NOMO-1 (cell line): ENCODE measurements at regions not wholly inside any gene's neighbourhood (a gene's known extent, or its start where the extent isn't known, plus 50 kb on each side); places are given as distances from the start of the nearest gene placed in this dataset.
A peak's percentile ranks its signal among the peaks of the same experiment; 100 is the strongest.

Experiments
- DNase-seq, 2 experiments: peaks; one replicate each; lab custom pipeline; 2025; ENCODE audit not compliant: unreplicated experiment in 2 of 2; lab: John Stamatoyannopoulos, UW

GRCh38 chr5:18299166-18299565, 664.9 kb downstream of the TAF11L14 start:
- DNase-seq = peak; percentile 39 to 66

GRCh38 chr5:18305288-18305924, 671.1 kb downstream of the TAF11L14 start:
- peak in 1 of 2 experiments; percentile 74 for DNase-seq

- DNase-seq = peak; percentile 69 to 88
Measured at GRCh38 chr5:18311266-18311665, 677.0 kb downstream of the TAF11L14 start.

GRCh38 chr5:18312016-18312415, 677.8 kb downstream of the TAF11L14 start:
- no peak for DNase-seq

- peak in 1 of 2 experiments; percentile 56 for DNase-seq
Measured at GRCh38 chr5:18314192-18314778, 680.0 kb downstream of the TAF11L14 start.

- DNase-seq = no peak
Measured at GRCh38 chr5:18321262-18321942, 687.1 kb downstream of the TAF11L14 start.

- peak in 1 of 2 experiments; percentile 31 for DNase-seq
Measured at GRCh38 chr5:18323891-18324290, 689.6 kb downstream of the TAF11L14 start.

- DNase-seq = no peak
Measured at GRCh38 chr5:18325431-18325830, 691.2 kb downstream of the TAF11L14 start.

GRCh38 chr5:18329328-18329727, 695.1 kb downstream of the TAF11L14 start:
- no peak for DNase-seq

- DNase-seq = no peak
Measured at GRCh38 chr5:18333841-18334240, 699.6 kb downstream of the TAF11L14 start.

GRCh38 chr5:18334949-18335348, 700.7 kb downstream of the TAF11L14 start:
- DNase-seq = no peak

- DNase-seq = no peak
Measured at GRCh38 chr5:18354828-18355227, 720.6 kb downstream of the TAF11L14 start.

- no peak for DNase-seq
Measured at GRCh38 chr5:18357486-18357885, 723.2 kb downstream of the TAF11L14 start.

GRCh38 chr5:18366234-18366633, 732.0 kb downstream of the TAF11L14 start:
- DNase-seq = no peak

GRCh38 chr5:18370531-18370930, 736.3 kb downstream of the TAF11L14 start:
- DNase-seq = no peak

GRCh38 chr5:18375641-18376040, 741.4 kb downstream of the TAF11L14 start:
- DNase-seq = no peak

GRCh38 chr5:18378066-18378465, 743.8 kb downstream of the TAF11L14 start:
- no peak for DNase-seq

GRCh38 chr5:18379189-18379588, 744.9 kb downstream of the TAF11L14 start:
- DNase-seq = no peak

- no peak for DNase-seq
Measured at GRCh38 chr5:18380729-18381362, 746.6 kb downstream of the TAF11L14 start.

- peak; percentile 43 to 60 for DNase-seq
Measured at GRCh38 chr5:18393565-18394442, 759.5 kb downstream of the TAF11L14 start.

- no peak for DNase-seq
Measured at GRCh38 chr5:18394443-18394804, 760.2 kb downstream of the TAF11L14 start.
